Liver (tissue), 8 donors: ENCODE measurements at regions not wholly inside any gene's neighbourhood (a gene's known extent, or its start where the extent isn't known, plus 50 kb on each side); places are given as distances from the start of the nearest gene placed in this dataset.

ENCODE experiments used
- DNase-seq: peaks from one replicate; pipeline ENCODE4 v3.0.0-alpha.2; 2017; ENCODE audit warnings: low spot score
- H3K27ac ChIP-seq, 2 donors: one replicate each; pipeline ENCODE4 v1.7.0; 2013; ENCODE audit warnings: inconsistent platforms in 2 of 2, low read length in 2 of 2, control low read depth in 1 of 2, low read depth in 1 of 2, mild to moderate bottlenecking in 1 of 2
- H3K27me3 ChIP-seq, 4 donors: one replicate each; pipeline versions ENCODE4 v1.6.1 to v1.7.0; 2013; ENCODE audit warnings: low read length in 3 of 4, inconsistent platforms in 1 of 4, mild to moderate bottlenecking in 1 of 4, moderate library complexity in 1 of 4; ENCODE audit not compliant: control insufficient read depth in 4 of 4, insufficient read depth in 4 of 4
- H3K36me3 ChIP-seq, 4 donors: one replicate each; pipeline versions ENCODE4 v1.6.1 to v1.7.0; 2013; ENCODE audit warnings: low read length in 3 of 4, mild to moderate bottlenecking in 3 of 4, low read depth in 1 of 4, moderate library complexity in 1 of 4; ENCODE audit not compliant: control insufficient read depth in 4 of 4, insufficient read depth in 3 of 4
- H3K4me1 ChIP-seq, 4 donors: one replicate each; pipeline versions ENCODE4 v1.6.1 to v1.7.0; 2013; ENCODE audit warnings: low read length in 3 of 4, mild to moderate bottlenecking in 3 of 4, moderate library complexity in 1 of 4; ENCODE audit not compliant: control insufficient read depth in 4 of 4, insufficient read depth in 4 of 4
- H3K4me3 ChIP-seq, 3 donors: one replicate each; pipeline versions ENCODE4 v1.6.1 to v1.7.0; 2013; ENCODE audit warnings: low read length in 3 of 3, control low read depth in 1 of 3, low read depth in 1 of 3, mild to moderate bottlenecking in 1 of 3
- H3K9ac ChIP-seq, 2 donors: one replicate each; pipeline ENCODE4 v1.7.0; 2013; ENCODE audit warnings: low read length in 2 of 2, mild to moderate bottlenecking in 2 of 2, moderate library complexity in 2 of 2, control low read depth in 1 of 2, low read depth in 1 of 2
- H3K9me3 ChIP-seq, 4 donors: one replicate each; pipeline versions ENCODE4 v1.6.1 to v1.7.0; 2013; ENCODE audit warnings: low read length in 3 of 4; ENCODE audit not compliant: control insufficient read depth in 4 of 4
- ATF3 ChIP-seq: IDR thresholded peaks from 2 replicates; pipeline ENCODE4 v1.6.1; 2016; ENCODE audit warnings: antibody characterized with exemption
- CTCF ChIP-seq: fragments of 150-350 bp; IDR thresholded peaks from 2 replicates; pipeline ENCODE4 v1.5.1; 2017; ENCODE audit warnings: improper control_type of control experiment, low read depth, low read length; ENCODE audit not compliant: missing input control
- EGR1 ChIP-seq, 2 donors: IDR thresholded peaks; 2 replicates each; pipeline ENCODE4 v1.6.1; 2016 to 2018; ENCODE audit warnings: antibody characterized with exemption in 2 of 2, low read depth in 2 of 2
- FOXA1 ChIP-seq: IDR thresholded peaks from 2 replicates; pipeline ENCODE4 v1.6.1; 2016; ENCODE audit warnings: antibody characterized with exemption
- FOXA2 ChIP-seq: IDR thresholded peaks from 2 replicates; pipeline ENCODE4 v1.6.1; 2016; ENCODE audit warnings: antibody characterized with exemption
- GABPA ChIP-seq, 2 donors: IDR thresholded peaks in 1 of 2; conservative IDR thresholded peaks in 1 of 2; 2 replicates each; pipeline ENCODE4 v1.6.1; 2016; ENCODE audit warnings: antibody characterized with exemption in 2 of 2, mild to moderate bottlenecking in 1 of 2, moderate library complexity in 1 of 2
- HNF4A ChIP-seq, 2 donors: conservative IDR thresholded peaks; 2 replicates each; pipeline ENCODE4 v1.6.1; 2016; ENCODE audit warnings: antibody characterized with exemption in 2 of 2, mild to moderate bottlenecking in 2 of 2
- HNF4G ChIP-seq: IDR thresholded peaks from 2 replicates; pipeline ENCODE4 v1.6.1; 2016; ENCODE audit warnings: antibody characterized with exemption
- NR2F2 ChIP-seq: IDR thresholded peaks from 2 replicates; pipeline ENCODE4 v1.6.1; 2016; ENCODE audit warnings: antibody characterized with exemption
- RAD21 ChIP-seq, 2 donors: IDR thresholded peaks; 2 replicates each; pipeline ENCODE4 v1.6.1; 2016; ENCODE audit warnings: antibody characterized with exemption in 2 of 2, mild to moderate bottlenecking in 2 of 2
- RXRA ChIP-seq, 2 donors: IDR thresholded peaks; 2 replicates each; pipeline ENCODE4 v1.6.1; 2017 to 2018; ENCODE audit warnings: antibody characterized with exemption in 2 of 2, mild to moderate bottlenecking in 1 of 2
- SP1 ChIP-seq: IDR thresholded peaks from 2 replicates; pipeline ENCODE4 v1.6.1; 2018; ENCODE audit warnings: antibody characterized with exemption, mild to moderate bottlenecking
- TAF1 ChIP-seq: conservative IDR thresholded peaks from 2 replicates; pipeline ENCODE4 v1.6.1; 2016; ENCODE audit warnings: antibody characterized with exemption, mild to moderate bottlenecking
- YY1 ChIP-seq: IDR thresholded peaks from 2 replicates; pipeline ENCODE4 v1.6.1; 2016; ENCODE audit warnings: antibody characterized with exemption, mild to moderate bottlenecking
- ZBTB33 ChIP-seq: IDR thresholded peaks from 2 replicates; pipeline ENCODE4 v1.6.1; 2016; ENCODE audit warnings: antibody characterized with exemption
- WGBS: extraction: QIAGEN DNeasy Blood & Tissue Kit; methylation state at CpG from one replicate; pipeline ENCODE4 v1.1.7; 2013; 5-methylcytosine and 5-hydroxymethylcytosine counted together
- TF ChIP-seq, protein P1 (sequence below): IDR thresholded peaks from 2 replicates; pipeline ENCODE4 v1.6.1; 2016; ENCODE audit warnings: antibody characterized with exemption
- donor health status: healthy.
- donor health status: healthy.
- donor health status: healthy.
- donor health status: healthy.
- donor health status: healthy.

GRCh38 chr9:2466703-2467102 is 154.9 kb upstream of the VLDLR start:
- no peak for TF ChIP-seq ATF3
- no peak for TF ChIP-seq FOXA2
- no peak for TF ChIP-seq EGR1 (IDR thresholded peaks at IDR 0.05; ENCODE audit: low read depth in 2 of 2)
- no peak for TF ChIP-seq HNF4A (conservative IDR thresholded peaks at IDR 0.05)
- TF ChIP-seq RXRA (IDR thresholded peaks at IDR 0.05): peak; percentile 49 to 53
- peak; percentile 9 for TF ChIP-seq YY1
- no peak for TF ChIP-seq GABPA (IDR thresholded peaks at IDR 0.05 in 1 of 2, conservative IDR thresholded peaks at IDR 0.05 in 1 of 2)
- TF ChIP-seq RAD21 (IDR thresholded peaks at IDR 0.05): no peak
- no peak for TF ChIP-seq SP1
- TF ChIP-seq, protein P1, sequence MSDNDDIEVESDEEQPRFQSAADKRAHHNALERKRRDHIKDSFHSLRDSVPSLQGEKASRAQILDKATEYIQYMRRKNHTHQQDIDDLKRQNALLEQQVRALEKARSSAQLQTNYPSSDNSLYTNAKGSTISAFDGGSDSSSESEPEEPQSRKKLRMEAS: no peak
- no peak for TF ChIP-seq CTCF
- TF ChIP-seq NR2F2: no peak
- no peak for TF ChIP-seq TAF1
- H3K27me3 ChIP-seq: no peaks in the 10 kb centered on the region
- no peak overlapping the region for H3K9ac ChIP-seq
- no peaks in the 10 kb centered on the region for H3K9me3 ChIP-seq
- H3K4me3 ChIP-seq: no peak overlapping the region
- 42% methylated on average over 6 of the region's 6 CpGs for WGBS
- no peak for DNase-seq
- peak overlapping the region; percentile 30 for H3K27ac ChIP-seq
- H3K36me3 ChIP-seq: no peaks in the 10 kb centered on the region
- H3K4me1 ChIP-seq: peaks cover 0 to 15% (median 10%) of the 10 kb centered on the region in 4 donors

GRCh38 chr9:2469681-2470221 is 151.8 kb upstream of the VLDLR start:
- Histone ChIP-seq H3K9me3 (no peaks in the 10 kb centered on the region), H3K4me1 (peaks cover 0 to 15% (median 10%) of the 10 kb centered on the region in 4 donors), H3K4me3 (no peak overlapping the region), H3K9ac (no peak overlapping the region), H3K27me3 (peaks cover 0 to 2% (median 0%) of the 10 kb centered on the region in 4 donors), H3K27ac (no peak overlapping the region), H3K36me3 (no peaks in the 10 kb centered on the region)
- DNase-seq: no peak
- 64% methylated on average over 6 of the region's 6 CpGs for WGBS
- TF ChIP-seq ZBTB33 (no peak), RAD21 (IDR thresholded peaks at IDR 0.05) (peak; percentile 60 to 67), YY1 (no peak), FOXA1 (no peak), NR2F2 (peak; percentile 96), GABPA (IDR thresholded peaks at IDR 0.05 in 1 of 2, conservative IDR thresholded peaks at IDR 0.05 in 1 of 2) (no peak), HNF4G (no peak), SP1 (peak; percentile 24), RXRA (IDR thresholded peaks at IDR 0.05) (peak in 1 of 2 donors; percentile 6)
